ENCODE measurements at regions not wholly inside any gene's neighbourhood (a gene's known extent, or its start where the extent isn't known, plus 50 kb on each side); places are given as distances from the start of the nearest gene placed in this dataset.

- DNase-seq (ENCODE audit: low spot score), result peak; percentile 18
These were observed 110.6 kb downstream of the RPIA start for GRCh38 chr2:88802026-88802425.

- no peak for DNase-seq (ENCODE audit: low spot score)
These were observed 115.9 kb downstream of the RPIA start for GRCh38 chr2:88807237-88807962.

GRCh38 chr2:88808083-88808482, 116.6 kb downstream of the RPIA start:
- no peak for DNase-seq (ENCODE audit: low spot score)

- DNase-seq (ENCODE audit: low spot score), result no peak
These were observed 117.2 kb downstream of the RPIA start for GRCh38 chr2:88808652-88809051.

- no peak for DNase-seq (ENCODE audit: low spot score)
These were observed 117.7 kb downstream of the RPIA start for GRCh38 chr2:88809216-88809615.

- no peak for DNase-seq (ENCODE audit: low spot score)
These were observed 118.5 kb downstream of the RPIA start for GRCh38 chr2:88810017-88810416.

GRCh38 chr2:88810488-88810887, 119.0 kb downstream of the RPIA start:
- no peak for DNase-seq (ENCODE audit: low spot score)

GRCh38 chr2:88811233-88811632, 119.8 kb downstream of the RPIA start:
- no peak for DNase-seq (ENCODE audit: low spot score)

GRCh38 chr2:88811681-88812080, 120.2 kb downstream of the RPIA start:
- no peak for DNase-seq (ENCODE audit: low spot score)

- DNase-seq (ENCODE audit: low spot score), result no peak
These were observed 122.1 kb downstream of the RPIA start for GRCh38 chr2:88813612-88814011.

- no peak for DNase-seq (ENCODE audit: low spot score)
These were observed 123.8 kb downstream of the RPIA start for GRCh38 chr2:88815282-88815681.

GRCh38 chr2:88815697-88816096, 124.2 kb downstream of the RPIA start:
- no peak for DNase-seq (ENCODE audit: low spot score)

GRCh38 chr2:88818381-88818780, 126.9 kb downstream of the RPIA start:
- DNase-seq (ENCODE audit: low spot score), result no peak

- no peak for DNase-seq (ENCODE audit: low spot score)
These were observed 133.5 kb downstream of the RPIA start for GRCh38 chr2:88824951-88825350.

- no peak for DNase-seq (ENCODE audit: low spot score)
These were observed 134.9 kb downstream of the RPIA start for GRCh38 chr2:88826399-88826798.

- DNase-seq (ENCODE audit: low spot score), result no peak
These were observed 136.3 kb downstream of the RPIA start for GRCh38 chr2:88827821-88828220.

GRCh38 chr2:88828397-88829137, 137.1 kb downstream of the RPIA start:
- no peak for DNase-seq (ENCODE audit: low spot score)

GRCh38 chr2:88829607-88830463, 138.4 kb downstream of the RPIA start:
- DNase-seq (ENCODE audit: low spot score), result no peak

- DNase-seq (ENCODE audit: low spot score), result peak; percentile 34
These were observed 139.8 kb downstream of the RPIA start for GRCh38 chr2:88831071-88831791.

- peak; percentile 11 for DNase-seq (ENCODE audit: low spot score)
These were observed 140.3 kb downstream of the RPIA start for GRCh38 chr2:88831792-88832248.

GRCh38 chr2:88832311-88832991, 141.0 kb downstream of the RPIA start:
- no peak for DNase-seq (ENCODE audit: low spot score)
